ENCODE measurements at regions not wholly inside any gene's neighbourhood (a gene's known extent, or its start where the extent isn't known, plus 50 kb on each side); places are given as distances from the start of the nearest gene placed in this dataset.

- ChIA-PET POLR2A (no interaction called here), RAD21 (ENCODE audit: low non-redundant PET in 1 of 2, low total read pairs in 2 of 2, uncharacterized antibody in 2 of 2, unreplicated experiment in 2 of 2) (no interaction called here), CTCF (no interaction called here)
- Histone ChIP-seq H3K27me3 (ENCODE audit: insufficient read depth, low read length) (0 out of 2 replicates have a peak, but pooled peaks cover 6% of the 10 kb centered on the region), H3K36me3 (ENCODE audit: control insufficient read depth in 1 of 2, insufficient read depth in 2 of 2, low read length in 2 of 2) (no peaks in the 10 kb centered on the region), H3K9me2 (ENCODE audit: insufficient read depth) (no peaks in the 10 kb centered on the region), H3K27ac (ENCODE audit: low read depth, low read length) (no peak overlapping the region), H3K79me2 (ENCODE audit: insufficient read depth, low read length) (no peaks in the 10 kb centered on the region), H2AFZ (ENCODE audit: low read depth, low read length, poor library complexity, severe bottlenecking) (no peak overlapping the region), H3K4me2 (ENCODE audit: low read length) (no peak overlapping the region), H4K20me1 (ENCODE audit: insufficient read depth) (no peaks in the 10 kb centered on the region), H3K4me3 (replicated peaks in 1 of 2; ENCODE audit: low read depth in 1 of 2, low read length in 2 of 2) (no peak overlapping the region), H3K9ac (ENCODE audit: low read length) (no peak overlapping the region), H3K4me1 (ENCODE audit: control insufficient read depth in 1 of 2, insufficient read depth in 2 of 2, low read length in 2 of 2) (no peaks in the 10 kb centered on the region), H3K9me3 (ENCODE audit: control insufficient read depth in 1 of 2, insufficient read depth in 1 of 2, low read depth in 1 of 2, low read length in 2 of 2) (peaks cover 0 to under 1% of the 10 kb centered on the region in 2 experiments; a peak in 1 of 4 replicates)
- intact Hi-C loops (cut with micrococcal nuclease) = no loop called here
- no peak for ATAC-seq
- DNase-seq (ENCODE audit: low read depth, low spot score) = no peak
- TF ChIP-seq ATF3 (IDR thresholded peaks at IDR 0.05) = no peak
- no peak for TF ChIP-seq EZH2phosphoT487 (IDR thresholded peaks at IDR 0.05; ENCODE audit: borderline replicate concordance)
- no peak for TF ChIP-seq MAX (IDR thresholded peaks at IDR 0.05)
- no peak for TF ChIP-seq YY1 (IDR thresholded peaks at IDR 0.05; ENCODE audit: extremely low read depth, insufficient replicate concordance, low read depth, low read length)
- TF ChIP-seq SP1 (IDR thresholded peaks at IDR 0.05; ENCODE audit: low read depth) = no peak
- no TSS peak for BruUV-seq (replicated peaks)
Observed at GRCh38 chr16:74165566-74166080, 131.0 kb upstream of the PSMD7 start.

DNA sequence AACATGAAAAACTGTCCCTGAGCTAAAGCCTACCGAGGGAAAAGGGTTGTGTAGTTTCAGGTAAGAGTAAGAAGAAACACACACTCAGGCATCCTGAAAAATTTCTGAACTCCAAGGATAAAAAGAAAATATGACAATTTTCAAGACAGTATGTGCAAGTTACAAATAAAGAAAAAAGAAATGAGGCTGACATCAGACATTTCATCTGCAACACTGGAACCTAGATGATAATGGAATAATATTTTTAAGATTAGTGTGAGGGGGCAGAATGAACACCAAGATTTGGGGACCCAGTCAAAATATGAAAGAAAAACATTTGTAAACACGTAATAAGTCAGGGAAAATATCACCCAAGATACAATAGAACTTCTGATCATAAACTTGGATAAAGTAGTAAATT is 135.9 kb upstream of the PSMD7 start:
- no TSS peak for BruUV-seq (replicated peaks)
- Histone ChIP-seq H4K20me1 (ENCODE audit: insufficient read depth) (no peaks in the 10 kb centered on the region), H3K4me3 (replicated peaks in 1 of 2; ENCODE audit: low read depth in 1 of 2, low read length in 2 of 2) (no peak overlapping the region), H3K9me2 (ENCODE audit: insufficient read depth) (no peaks in the 10 kb centered on the region), H3K4me2 (ENCODE audit: low read length) (no peak overlapping the region), H3K36me3 (ENCODE audit: control insufficient read depth in 1 of 2, insufficient read depth in 2 of 2, low read length in 2 of 2) (no peaks in the 10 kb centered on the region), H3K9me3 (ENCODE audit: control insufficient read depth in 1 of 2, insufficient read depth in 1 of 2, low read depth in 1 of 2, low read length in 2 of 2) (peaks cover 0 to 4% of the 10 kb centered on the region in 2 experiments; a peak in 1 of 4 replicates), H3K27ac (ENCODE audit: low read depth, low read length) (no peak overlapping the region), H3K79me2 (ENCODE audit: insufficient read depth, low read length) (no peaks in the 10 kb centered on the region), H3K27me3 (ENCODE audit: insufficient read depth, low read length) (no peaks in the 10 kb centered on the region), H3K4me1 (ENCODE audit: control insufficient read depth in 1 of 2, insufficient read depth in 2 of 2, low read length in 2 of 2) (no peaks in the 10 kb centered on the region), H2AFZ (ENCODE audit: low read depth, low read length, poor library complexity, severe bottlenecking) (no peak overlapping the region), H3K9ac (ENCODE audit: low read length) (no peak overlapping the region)
- DNase-seq (ENCODE audit: low read depth, low spot score) = no peak
- intact Hi-C loops (cut with micrococcal nuclease) = no loop called here
- ChIA-PET CTCF (no interaction called here), POLR2A (no interaction called here), RAD21 (ENCODE audit: low non-redundant PET in 1 of 2, low total read pairs in 2 of 2, uncharacterized antibody in 2 of 2, unreplicated experiment in 2 of 2) (no interaction called here)
- no peak for ATAC-seq
- no peak for TF ChIP-seq ATF3 (IDR thresholded peaks at IDR 0.05)
- TF ChIP-seq EZH2phosphoT487 (IDR thresholded peaks at IDR 0.05; ENCODE audit: borderline replicate concordance) = no peak
- TF ChIP-seq EGR1 (IDR thresholded peaks at IDR 0.05; ENCODE audit: low read depth) = no peak
- no peak for TF ChIP-seq JUND (IDR thresholded peaks at IDR 0.05)
- TF ChIP-seq CBX3 (IDR thresholded peaks at IDR 0.05; ENCODE audit: low read depth) = no peak
- TF ChIP-seq ZFX (IDR thresholded peaks at IDR 0.05) = no peak
- TF ChIP-seq ZNF274 (IDR thresholded peaks at IDR 0.05; ENCODE audit: low read depth, low read length) = no peak
- TF ChIP-seq FOSL1 (IDR thresholded peaks at IDR 0.05; ENCODE audit: low read depth) = no peak
- no peak for TF ChIP-seq SRF (IDR thresholded peaks at IDR 0.05; ENCODE audit: low read depth)
- no peak for TF ChIP-seq ZBTB33 (IDR thresholded peaks at IDR 0.05; ENCODE audit: extremely low read depth, insufficient replicate concordance, low read length)
